ENCODE measurements at regions not wholly inside any gene's neighbourhood (a gene's known extent, or its start where the extent isn't known, plus 50 kb on each side); places are given as distances from the start of the nearest gene placed in this dataset.
A peak's percentile ranks its signal among the peaks of the same experiment; 100 is the strongest.

GRCh38 chr12:46908936-46909635 is 83.3 kb upstream of the SLC38A4 start:
- DNase-seq (ENCODE audit: low read depth, low spot score): no peak

- no peak for DNase-seq (ENCODE audit: low read depth, low spot score)
Observed at GRCh38 chr12:46910830-46911229, 85.0 kb upstream of the SLC38A4 start.

DNA sequence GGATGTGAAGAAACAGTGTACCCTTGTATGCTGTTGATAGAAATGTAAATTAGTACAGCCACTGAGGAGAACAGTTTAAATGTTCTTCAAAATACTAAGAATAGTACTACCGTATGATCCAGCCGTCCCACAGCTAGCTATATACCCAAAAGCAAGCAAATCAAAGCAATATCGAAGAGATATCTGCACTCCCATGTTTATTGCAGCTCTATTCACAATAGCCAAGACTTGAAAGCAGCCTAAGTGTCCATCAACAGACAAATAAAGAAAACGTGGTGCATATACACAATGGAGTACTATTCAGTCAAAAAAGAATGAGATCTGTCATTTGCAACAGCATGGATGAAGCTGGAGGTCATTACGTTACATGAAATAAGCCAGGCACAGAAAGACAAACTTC is 88.5 kb upstream of the SLC38A4 start:
- DNase-seq (ENCODE audit: low read depth, low spot score): no peak

GRCh38 chr12:46915082-46915481 is 89.3 kb upstream of the SLC38A4 start:
- no peak for DNase-seq (ENCODE audit: low read depth, low spot score)

GRCh38 chr12:46915836-46916235 is 90.0 kb upstream of the SLC38A4 start:
- DNase-seq (ENCODE audit: low read depth, low spot score): no peak

GRCh38 chr12:46916796-46917419 is 91.1 kb upstream of the SLC38A4 start:
- DNase-seq (ENCODE audit: low read depth, low spot score): no peak

DNA sequence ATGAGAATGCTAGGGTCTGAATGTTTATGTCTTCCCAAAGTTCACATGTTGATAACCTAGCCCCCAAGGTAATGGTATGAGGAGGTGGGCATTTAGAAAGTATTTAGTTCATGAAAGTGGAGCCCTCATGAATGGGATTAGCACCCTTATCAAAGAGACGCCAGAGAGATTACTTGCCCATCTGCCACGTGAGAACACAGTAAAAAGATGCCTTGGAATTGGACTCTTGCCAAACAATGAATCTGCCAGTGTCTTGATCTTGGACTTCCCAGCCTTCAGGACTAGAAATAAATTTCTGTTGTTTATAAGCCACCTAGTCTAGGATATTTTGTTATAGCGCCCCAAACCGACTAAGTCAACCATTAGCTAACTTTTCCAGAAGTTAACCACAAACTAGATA is 92.0 kb upstream of the SLC38A4 start:
- DNase-seq (ENCODE audit: low read depth, low spot score): no peak

- no peak for DNase-seq (ENCODE audit: low read depth, low spot score)
Observed at GRCh38 chr12:46918631-46919030, 92.8 kb upstream of the SLC38A4 start.

DNA sequence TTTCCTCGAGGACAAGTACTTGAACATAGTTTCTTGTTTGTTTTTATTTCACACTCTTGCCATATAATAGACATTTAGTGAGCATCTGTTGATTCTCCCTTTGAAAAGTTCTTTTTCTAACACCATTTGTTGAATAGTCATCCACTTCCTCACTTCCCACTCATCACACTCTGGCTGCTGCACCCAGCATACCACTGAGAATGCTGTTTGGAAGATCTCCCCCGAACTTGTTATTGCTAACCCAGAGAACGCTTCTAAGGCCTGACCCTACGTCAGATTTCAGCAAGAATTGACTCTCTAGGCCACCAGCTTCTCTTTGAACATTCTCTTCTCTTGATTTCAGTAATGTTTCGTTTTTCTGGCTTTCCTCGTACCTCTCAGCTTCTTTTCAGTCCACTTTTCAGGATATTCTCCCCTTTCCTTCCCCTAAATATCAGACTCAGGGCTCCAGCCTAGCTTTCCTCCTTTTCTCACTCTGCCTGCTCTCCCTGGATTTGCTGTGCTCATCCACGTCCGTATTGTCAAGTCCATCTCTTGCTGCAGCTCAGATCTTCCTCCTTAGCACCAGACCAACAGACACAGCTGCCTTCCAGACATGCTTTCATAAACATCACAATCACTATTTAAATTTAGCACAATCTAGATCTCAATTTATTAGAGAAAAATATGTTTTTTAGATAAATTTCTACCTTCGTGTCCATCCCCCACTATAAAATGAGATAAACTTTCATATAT is 94.0 kb upstream of the SLC38A4 start:
- no peak for DNase-seq (ENCODE audit: low read depth, low spot score)

DNA sequence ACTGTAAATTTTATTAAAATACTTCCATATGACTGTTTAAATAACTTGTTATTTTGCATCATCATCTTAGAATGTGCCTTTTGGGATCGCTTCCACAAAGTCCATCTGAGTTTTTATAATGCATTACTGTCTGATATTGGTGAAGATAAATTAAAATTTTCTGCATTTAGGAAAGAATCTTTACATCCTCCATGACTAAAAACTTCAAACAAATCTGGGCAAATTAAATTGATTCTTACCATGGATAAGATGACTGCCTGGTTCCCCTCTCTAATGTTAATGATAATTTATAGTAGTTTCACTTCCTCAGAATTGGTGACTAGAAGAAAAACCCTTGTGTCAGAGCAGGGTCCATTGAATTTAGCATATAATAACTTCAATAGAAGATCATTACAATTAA is 94.7 kb upstream of the SLC38A4 start:
- no peak for DNase-seq (ENCODE audit: low read depth, low spot score)

GRCh38 chr12:46921048-46921763 is 95.4 kb upstream of the SLC38A4 start:
- no peak for DNase-seq (ENCODE audit: low read depth, low spot score)

- DNase-seq (ENCODE audit: low read depth, low spot score): no peak
Observed at GRCh38 chr12:46921764-46922133, 96.0 kb upstream of the SLC38A4 start.

GRCh38 chr12:46926526-46926925 is 100.7 kb upstream of the SLC38A4 start:
- DNase-seq (ENCODE audit: low read depth, low spot score): no peak

DNA sequence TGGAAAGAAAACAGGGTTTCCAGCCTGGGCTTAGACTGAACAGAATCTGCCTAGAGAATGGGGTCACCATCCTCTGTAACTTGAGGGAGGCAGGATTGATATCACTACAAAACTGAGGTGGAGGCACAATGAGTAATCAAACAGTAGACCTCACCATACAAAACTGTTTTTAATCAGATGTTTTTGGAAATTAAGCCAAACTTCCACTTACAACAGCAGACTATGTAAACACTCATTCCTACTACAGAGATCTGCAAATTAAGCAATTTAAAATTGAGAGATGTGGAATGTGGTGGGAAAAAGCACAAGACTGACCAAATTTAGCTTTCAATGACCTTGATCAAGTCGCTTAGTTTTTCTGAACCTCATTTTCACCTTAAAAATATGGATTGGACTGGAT is 104.3 kb upstream of the SLC38A4 start:
- DNase-seq (ENCODE audit: low read depth, low spot score): no peak

DNA sequence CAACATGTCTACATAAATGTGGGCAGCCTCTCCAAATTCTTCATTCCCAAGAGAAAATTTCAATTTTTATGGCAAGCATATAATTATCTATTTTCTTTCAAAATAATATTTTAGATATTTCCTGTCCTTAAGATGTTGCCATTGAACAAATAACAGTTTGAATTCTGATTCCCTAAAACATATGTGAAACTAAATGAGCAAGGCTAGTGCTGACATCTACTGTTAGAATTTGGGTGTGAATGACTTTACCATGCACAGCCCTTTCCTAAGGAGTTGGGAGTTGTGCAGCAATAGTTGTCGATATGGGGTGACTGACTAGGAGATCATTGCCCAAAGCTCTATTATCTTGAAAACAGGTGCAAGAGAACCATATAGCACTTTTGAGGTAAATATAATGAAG is 108.2 kb upstream of the SLC38A4 start:
- peak; percentile 40 for DNase-seq (ENCODE audit: low read depth, low spot score)

DNA sequence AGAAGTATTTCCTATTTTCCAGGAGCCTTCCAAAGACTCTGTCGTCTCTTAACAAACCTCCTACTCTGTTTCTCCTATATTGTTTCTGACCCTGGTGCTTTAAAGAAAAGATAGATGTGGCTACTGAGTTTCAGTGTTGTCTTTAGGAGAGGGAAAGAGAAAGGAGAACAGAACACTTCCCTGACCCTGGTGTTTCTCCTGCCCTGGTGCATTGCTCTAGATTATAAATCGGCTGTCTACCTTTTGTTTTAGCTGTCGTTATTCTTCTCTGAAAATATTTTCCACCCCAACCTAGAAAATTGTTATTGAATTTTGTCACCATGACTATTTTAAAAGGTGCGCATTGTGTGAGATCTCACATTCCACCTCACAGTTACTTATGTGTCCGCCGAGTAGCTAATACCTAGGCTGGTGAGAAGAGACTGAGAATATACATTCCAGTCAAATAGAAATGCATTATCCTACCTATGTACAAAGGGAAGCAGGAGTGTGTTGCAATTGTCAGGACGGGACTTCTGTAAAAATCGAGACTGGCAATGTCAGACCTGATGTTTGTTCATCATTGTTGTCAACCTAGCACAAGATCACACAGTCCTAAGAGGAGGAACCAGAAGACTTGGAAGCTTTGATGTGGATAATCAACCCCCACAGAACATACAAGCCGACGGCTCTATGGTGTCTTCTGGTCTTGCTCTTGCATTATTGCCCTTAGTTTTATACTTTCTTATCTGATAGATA is 108.7 kb upstream of the SLC38A4 start:
- DNase-seq (ENCODE audit: low read depth, low spot score): no peak

GRCh38 chr12:46935271-46935847 is 109.6 kb upstream of the SLC38A4 start:
- DNase-seq (ENCODE audit: low read depth, low spot score): no peak

DNA sequence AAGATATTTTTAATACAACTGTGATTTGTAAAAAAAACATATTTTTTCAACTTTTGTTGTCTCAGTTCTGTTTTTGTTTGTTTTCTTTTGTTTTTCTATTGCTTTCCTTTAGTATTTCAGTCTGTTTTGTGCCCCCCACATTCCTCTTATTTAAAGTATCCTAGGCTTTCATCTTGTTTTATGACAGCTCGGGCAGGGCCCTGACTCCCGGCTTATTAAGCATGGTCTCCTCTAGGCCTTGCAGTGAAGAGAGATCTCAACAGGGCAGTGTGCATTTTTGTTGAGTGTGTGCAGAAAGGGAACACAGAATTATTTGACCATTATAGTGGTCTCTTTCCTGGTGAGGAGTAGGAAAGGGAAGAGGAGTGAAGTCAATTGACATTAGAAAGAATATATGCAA is 110.2 kb upstream of the SLC38A4 start:
- DNase-seq (ENCODE audit: low read depth, low spot score): no peak

- no peak for DNase-seq (ENCODE audit: low read depth, low spot score)
Observed at GRCh38 chr12:46938071-46938678, 112.4 kb upstream of the SLC38A4 start.

DNA sequence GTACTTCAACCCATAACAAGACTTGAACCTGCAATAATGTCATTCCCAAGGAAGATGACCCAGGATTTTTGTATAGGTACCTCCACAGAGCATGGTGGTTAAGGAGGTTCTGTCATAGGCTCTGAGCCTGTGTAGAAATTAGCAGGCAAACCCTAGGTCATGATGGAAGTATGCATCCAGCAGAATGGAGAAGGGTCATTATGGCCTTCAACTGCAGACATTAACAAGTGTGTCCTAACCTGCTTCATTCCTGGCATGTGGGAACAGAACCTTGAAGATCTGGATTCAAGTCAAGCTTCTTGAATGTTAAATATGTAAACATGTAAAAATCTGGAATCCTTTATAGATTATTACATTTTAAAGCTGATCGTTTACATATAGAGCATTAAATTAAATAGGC is 116.2 kb upstream of the SLC38A4 start:
- DNase-seq (ENCODE audit: low read depth, low spot score): no peak

DNA sequence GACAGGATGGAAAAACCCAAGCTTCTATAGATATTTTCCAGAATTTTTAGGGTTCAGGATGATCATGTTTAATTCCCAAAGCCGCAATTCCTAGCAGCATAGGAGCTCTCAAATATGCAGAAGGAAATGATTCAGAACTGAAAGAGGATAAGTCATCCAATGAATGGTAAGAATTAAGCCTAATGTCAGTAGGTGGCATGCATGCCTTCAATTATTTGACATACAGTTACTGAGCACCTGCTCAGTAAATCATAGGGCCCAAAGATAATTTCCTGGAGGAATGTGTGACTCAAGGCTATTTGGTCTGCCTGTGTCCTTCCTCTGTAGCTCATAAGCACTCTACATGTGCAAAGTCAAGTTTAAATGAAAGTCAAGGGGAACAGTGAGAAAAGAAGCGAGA is 116.8 kb upstream of the SLC38A4 start:
- no peak for DNase-seq (ENCODE audit: low read depth, low spot score)

Data from brain pericyte (primary cell).